Heart left ventricle (tissue), 13 donors: ENCODE measurements at regions not wholly inside any gene's neighbourhood (a gene's known extent, or its start where the extent isn't known, plus 50 kb on each side); places are given as distances from the start of the nearest gene placed in this dataset.
"Not testable (repeated sequence)": the region's sequence is repeated elsewhere in the genome, so short reads cannot be mapped to it uniquely, and the experiment has no call there.

Experiments used
- POLR2A ChIP-seq, 2 donors: fragments of 450-650 bp; IDR thresholded peaks; one replicate each; pipeline ENCODE4 v1.6.1; 2017; ENCODE audit warnings: antibody characterized with exemption in 2 of 2, mild to moderate bottlenecking in 2 of 2, moderate library complexity in 2 of 2
- TF ChIP-seq, protein P1 (sequence below), 12 donors: fragments of 200-600 bp; sonication (generic) in 4 of 12; IDR thresholded peaks; one replicate each; pipeline versions ENCODE4 v1.5.0 to v1.8.0; 2018 to 2022; ENCODE audit warnings: antibody characterized with exemption in 12 of 12, mild to moderate bottlenecking in 5 of 12
- donor health status: ischemic (EF 13 %, LVEDD 7.1; RV severe dilation, severe dysfunction).
- donor health status: DM: no; HTN: yes; CAD: no.
- donor health status: DM: no; HTN: no; CAD: no.
- donor health status: ischemic (EF 25% LVEDD 6.9; RV normal size, moderate dysfunction).
- donor health status: ischemic (EF 25% LVEDD 5.7; RV mildly dilated, moderate dysfunction).
- donor health status: ischemic (EF 35%, LVEDD 5.7; RV mildly dilated, moderate dysfunction).
- donor health status: nonischemic (EF 11% LVEDD 7.7; RV severe dilation, severe dysfunction).
- donor health status: DM: yes; HTN: yes; CAD: no.
- donor health status: PGD.
- donor health status: ischemic (EF 29% LVEDD 5.4; RV normal size, mild dysfunction).
- donor health status: nonischemic (EF 23%, LVEDD 6.1; RV moderate dilation, normal function).

GRCh38 chrX:1702142-1702541 lies 87.3 kb downstream of the ASMT start:
- TF ChIP-seq, protein P1, sequence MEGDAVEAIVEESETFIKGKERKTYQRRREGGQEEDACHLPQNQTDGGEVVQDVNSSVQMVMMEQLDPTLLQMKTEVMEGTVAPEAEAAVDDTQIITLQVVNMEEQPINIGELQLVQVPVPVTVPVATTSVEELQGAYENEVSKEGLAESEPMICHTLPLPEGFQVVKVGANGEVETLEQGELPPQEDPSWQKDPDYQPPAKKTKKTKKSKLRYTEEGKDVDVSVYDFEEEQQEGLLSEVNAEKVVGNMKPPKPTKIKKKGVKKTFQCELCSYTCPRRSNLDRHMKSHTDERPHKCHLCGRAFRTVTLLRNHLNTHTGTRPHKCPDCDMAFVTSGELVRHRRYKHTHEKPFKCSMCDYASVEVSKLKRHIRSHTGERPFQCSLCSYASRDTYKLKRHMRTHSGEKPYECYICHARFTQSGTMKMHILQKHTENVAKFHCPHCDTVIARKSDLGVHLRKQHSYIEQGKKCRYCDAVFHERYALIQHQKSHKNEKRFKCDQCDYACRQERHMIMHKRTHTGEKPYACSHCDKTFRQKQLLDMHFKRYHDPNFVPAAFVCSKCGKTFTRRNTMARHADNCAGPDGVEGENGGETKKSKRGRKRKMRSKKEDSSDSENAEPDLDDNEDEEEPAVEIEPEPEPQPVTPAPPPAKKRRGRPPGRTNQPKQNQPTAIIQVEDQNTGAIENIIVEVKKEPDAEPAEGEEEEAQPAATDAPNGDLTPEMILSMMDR (IDR thresholded peaks at IDR 0.05) = not testable (repeated sequence)
- not testable (repeated sequence) for TF ChIP-seq POLR2A (IDR thresholded peaks at IDR 0.05)
